GM18499 (cell line): ENCODE measurements at regions not wholly inside any gene's neighbourhood (a gene's known extent, or its start where the extent isn't known, plus 50 kb on each side); places are given as distances from the start of the nearest gene placed in this dataset.

Source experiments
- ATAC-seq: cut with Tn5 transposase; IDR thresholded peaks from one replicate; pipeline ENCODE4 v1.9.1; 2021; ENCODE audit warnings: moderate number of reproducible peaks; ENCODE audit not compliant: insufficient read depth, unreplicated experiment

DNA sequence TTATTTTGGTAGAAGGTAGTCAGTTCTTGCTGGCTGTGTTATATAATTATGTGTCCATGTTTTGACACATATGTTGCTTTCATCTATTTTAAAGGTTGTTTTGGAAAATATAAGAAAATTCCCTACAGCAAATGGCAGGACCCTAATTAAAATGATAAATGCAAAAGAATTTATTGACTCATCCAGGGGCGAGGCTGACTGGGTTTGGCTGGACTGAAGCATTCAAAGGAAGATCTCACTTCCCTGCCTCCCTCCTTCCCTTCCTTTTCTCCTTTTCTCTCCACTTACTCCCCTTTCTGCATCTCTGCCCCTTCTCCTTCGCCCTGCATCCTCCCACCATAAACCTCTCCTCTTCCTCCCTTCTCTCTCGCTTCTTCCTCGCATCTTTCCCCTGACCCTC lies 129.6 kb downstream of the SNAPC1 start:
- ATAC-seq, result no peak

- no peak for ATAC-seq
Observed at GRCh38 chr14:61893371-61893940, 131.2 kb downstream of the SNAPC1 start.

DNA sequence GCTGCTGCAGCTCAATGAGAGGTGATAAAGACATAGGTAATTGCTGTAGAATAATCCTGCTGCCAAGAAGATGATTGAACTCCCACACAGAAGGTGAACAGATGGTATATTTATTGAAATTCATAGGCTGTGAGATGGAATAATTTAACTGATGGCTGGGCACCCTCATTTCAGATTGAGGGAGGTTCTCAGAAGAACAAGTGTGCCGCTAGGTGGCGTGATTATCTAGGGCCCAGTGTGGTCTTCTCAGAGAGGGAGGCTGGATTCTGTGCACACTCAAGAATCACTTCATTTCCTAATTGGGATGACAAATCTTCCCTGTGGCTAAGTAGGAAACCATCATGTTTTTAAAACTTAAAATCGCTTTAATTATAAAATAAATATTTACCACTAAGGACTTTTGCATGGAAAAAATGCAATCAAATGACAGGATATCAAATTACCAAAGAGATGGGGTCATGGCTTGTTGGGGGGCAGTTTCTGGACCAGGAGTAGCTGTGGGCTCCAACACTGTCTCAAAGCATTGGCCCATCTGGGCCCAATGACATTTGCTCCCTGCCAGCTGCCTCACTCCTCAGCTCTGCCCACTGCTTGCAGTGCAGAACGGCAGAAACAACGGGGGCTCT lies 132.3 kb downstream of the SNAPC1 start:
- ATAC-seq, result no peak

- no peak for ATAC-seq
Observed at GRCh38 chr14:61897300-61897699, 135.1 kb downstream of the SNAPC1 start.

GRCh38 chr14:61898568-61898967 lies 136.3 kb downstream of the SNAPC1 start:
- ATAC-seq, result no peak

GRCh38 chr14:61899497-61899896 lies 137.3 kb downstream of the SNAPC1 start:
- no peak for ATAC-seq

- no peak for ATAC-seq
Observed at GRCh38 chr14:61904946-61905345, 142.7 kb downstream of the SNAPC1 start.

DNA sequence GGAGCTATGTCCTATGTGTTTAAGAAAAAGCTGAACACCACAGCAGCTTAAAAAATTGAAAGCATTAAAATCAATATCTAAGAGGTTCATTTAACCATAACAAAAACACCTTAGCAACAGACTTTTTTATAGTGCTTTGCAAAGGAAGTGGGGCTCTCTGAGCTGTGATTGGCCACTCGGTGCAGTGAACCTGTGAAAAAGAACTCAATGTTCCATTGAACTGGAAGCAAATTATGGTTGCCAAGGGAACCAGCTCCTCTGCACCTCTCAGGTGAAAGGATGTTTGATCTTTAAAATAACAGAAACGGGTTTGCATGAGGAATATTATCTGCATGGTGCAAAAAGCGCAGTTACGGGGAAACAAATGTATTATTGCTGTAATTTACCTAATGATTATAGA lies 149.4 kb downstream of the SNAPC1 start:
- no peak for ATAC-seq

- no peak for ATAC-seq
Observed at GRCh38 chr14:61918998-61919397, 156.8 kb downstream of the SNAPC1 start.

DNA sequence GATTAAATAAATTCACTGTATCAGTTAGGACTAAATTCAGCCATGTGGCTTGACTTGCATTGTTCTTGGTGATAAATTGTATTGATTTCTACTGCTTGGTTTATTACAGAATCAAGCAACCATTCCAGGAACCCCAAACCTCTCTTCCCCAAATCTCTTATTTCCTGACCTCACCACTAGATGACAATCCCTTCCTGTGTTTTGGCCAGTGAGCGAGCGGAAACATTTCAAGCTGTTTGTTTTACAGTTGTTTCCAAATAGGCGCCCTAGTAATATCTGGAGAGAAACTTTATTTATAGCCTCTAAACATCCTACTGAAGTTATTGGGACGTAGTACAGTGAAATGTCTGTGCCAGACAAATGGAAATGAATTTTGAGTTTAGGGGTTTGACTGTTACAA lies 161.1 kb downstream of the SNAPC1 start:
- ATAC-seq, result no peak

DNA sequence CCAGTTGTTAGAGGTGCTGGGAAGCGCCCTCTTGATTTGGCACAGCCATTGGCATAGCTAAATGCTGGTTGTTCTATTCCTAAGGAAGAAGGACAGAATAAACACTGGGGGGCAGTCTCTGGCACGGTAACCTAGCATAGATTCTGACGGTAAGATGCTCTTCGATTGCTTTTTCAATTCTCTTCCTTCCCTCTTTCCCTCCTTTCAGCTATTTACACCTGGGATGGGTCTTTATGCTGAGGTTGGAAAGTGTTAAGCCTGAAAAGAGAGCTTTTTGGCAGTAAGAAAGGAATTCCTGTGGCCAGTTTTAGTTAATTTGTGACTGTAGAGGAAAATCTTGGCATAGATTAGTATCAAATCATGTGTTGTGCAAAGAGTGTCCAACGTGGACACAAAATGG lies 162.8 kb downstream of the SNAPC1 start:
- no peak for ATAC-seq

DNA sequence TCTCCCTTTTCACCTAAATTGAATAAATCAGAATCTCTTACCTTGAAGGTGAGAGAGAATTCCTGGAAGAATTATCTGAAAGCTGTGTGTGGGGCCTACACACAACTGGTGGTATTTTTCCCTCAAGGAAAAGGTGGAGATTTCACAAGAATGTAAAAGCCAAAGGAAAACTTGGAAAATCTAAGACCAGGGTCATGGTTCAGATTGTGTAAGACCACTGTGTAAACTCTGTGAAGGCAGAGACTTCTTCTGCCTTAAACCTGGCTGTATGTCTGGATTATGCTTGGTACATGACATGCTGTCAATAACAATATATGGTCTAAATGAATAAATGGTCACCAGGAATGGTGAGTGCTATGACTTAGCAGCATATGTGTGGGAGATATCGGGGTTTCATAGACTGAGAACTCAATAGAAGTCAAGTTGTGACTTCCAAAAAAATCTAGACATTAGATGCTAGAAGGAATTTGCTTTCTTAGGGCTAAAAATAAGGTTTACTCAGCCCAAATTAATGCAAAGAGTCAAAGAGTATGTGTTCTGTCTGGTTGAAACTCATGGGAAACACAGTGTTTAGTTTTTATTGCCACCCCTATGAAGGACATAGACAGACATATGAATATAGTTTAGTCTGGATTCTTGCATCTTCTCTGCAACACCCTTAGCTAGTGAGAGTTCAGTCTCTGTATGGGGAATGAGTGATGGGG lies 163.7 kb downstream of the SNAPC1 start:
- no peak for ATAC-seq

DNA sequence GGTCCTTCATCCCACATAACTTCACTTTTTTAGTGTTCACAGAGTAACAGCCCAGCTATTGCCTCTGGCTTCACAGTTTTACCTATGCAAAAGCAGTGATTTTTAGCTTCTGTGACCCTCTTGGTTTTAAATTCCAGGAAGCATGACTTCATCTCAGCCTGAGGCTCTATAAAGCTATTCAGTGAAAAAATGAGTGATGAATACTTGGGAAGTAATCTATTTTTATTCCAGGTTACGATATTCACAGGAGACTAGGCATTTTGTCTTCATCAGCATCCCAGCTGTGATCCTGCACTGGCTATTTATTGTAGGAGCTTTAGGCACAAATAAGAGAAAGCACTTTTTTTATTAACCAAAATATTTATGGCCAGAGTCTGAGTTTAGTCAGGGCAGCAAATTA lies 164.8 kb downstream of the SNAPC1 start:
- no peak for ATAC-seq

DNA sequence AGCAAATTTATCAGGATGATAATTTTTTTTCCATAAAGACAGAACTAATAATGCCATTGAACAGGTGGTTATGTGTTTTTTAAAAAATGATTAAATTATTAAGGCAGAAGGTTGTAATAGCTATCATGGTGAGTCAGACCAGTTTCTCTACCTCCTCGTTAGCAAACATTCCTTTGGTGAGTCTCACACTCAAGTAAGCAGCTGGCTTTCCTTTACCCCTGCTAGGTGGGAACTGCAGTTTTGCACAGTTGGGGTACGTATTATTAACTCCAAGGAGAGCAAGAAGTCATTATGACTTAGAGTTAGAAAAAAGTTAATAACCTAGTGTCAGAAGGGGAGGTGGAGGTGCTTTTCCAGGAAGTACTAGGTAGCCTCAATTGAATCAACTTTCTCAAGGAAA lies 165.3 kb downstream of the SNAPC1 start:
- no peak for ATAC-seq

DNA sequence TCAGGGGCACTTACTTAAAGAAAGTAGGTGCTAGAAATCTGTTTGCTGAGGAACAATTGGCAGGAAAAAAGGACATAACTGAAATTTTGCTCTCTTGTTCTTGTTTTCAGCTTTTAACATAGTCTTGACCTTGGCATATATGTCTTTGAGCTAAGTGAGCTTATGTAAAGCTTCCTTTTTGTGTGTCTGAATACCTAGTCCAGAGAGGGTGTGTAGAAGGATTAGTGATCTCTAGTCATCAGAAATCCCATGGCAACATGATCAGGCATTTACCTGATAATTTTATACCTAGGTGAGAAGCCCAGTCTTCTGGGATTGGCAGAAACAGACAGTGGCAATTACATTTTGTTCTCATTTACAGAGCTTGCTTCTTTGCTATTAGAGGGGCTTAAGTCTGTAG lies 166.1 kb downstream of the SNAPC1 start:
- ATAC-seq, result no peak

DNA sequence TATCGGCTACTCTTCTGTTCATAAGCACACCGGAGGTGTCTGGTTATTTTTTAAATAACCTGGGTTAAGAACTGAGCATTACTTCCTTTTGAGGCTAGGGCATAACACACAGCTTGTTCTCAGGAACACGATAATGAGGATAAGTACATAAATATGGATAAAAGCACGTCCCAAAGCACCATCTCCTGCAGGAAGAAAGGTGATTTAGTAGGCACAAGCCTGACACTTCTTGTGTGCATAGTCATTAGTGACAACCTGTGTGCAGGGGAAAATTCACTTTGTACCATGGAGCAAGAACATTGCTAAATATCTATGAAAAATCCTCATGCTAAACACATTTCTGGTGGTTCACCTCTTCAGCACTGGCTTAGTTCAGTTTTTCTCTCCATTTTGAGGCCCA lies 166.5 kb downstream of the SNAPC1 start:
- ATAC-seq, result no peak

- ATAC-seq, result no peak
Observed at GRCh38 chr14:61929651-61930050, 167.4 kb downstream of the SNAPC1 start.

DNA sequence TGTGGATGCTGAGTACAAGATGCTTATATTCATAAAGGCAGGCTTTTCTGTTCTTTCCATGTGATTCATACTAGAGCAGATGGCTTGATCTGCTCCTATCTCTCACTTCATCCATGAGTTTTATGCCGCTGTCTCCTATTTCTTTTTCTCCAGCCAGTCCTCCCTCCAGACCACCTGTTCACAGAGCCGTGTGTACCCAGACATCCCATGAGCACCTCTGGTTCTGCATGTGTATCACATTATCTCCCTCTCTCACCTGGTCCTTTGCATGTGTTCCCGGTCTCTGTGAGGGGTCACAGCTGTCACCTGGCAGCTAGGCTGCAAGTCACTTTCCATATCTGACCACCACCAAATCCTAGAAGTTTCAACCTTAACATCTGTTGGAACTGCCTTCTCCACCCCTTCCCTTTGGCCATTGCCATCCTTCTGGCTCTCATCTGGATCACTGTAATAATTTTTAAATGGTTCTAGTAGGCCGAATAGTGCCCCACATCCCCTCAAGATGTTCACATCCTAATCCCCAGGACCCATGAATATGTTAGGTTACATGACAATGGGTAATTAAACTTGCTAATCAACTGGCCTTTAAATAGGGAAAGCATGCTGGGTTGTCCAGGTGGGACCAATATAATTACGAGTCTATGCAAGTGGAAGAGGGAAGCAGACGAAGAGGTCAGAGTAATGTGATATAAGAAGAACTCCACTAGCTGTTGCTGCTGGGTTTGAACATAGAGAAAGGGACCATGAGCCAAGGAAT lies 168.1 kb downstream of the SNAPC1 start:
- ATAC-seq, result no peak

DNA sequence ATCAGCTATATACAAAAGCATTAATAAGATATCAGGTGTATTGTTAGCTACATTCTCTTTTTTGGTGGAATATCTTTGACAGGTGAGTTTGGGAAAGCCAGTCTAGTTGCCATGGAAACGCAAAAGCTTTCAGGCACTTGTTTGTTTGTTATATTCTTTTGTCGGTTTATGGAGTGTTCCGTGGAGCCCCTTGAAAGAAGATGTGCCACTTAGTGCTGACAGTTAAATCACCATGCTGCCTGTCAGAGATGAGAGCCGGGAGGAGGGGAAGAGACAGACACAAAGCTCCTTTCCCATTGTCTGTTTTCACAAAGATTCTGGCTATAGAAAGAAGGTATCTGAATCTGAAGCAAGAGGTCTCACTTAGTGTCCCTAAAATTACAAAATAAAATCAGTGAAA lies 170.8 kb downstream of the SNAPC1 start:
- ATAC-seq, result no peak

DNA sequence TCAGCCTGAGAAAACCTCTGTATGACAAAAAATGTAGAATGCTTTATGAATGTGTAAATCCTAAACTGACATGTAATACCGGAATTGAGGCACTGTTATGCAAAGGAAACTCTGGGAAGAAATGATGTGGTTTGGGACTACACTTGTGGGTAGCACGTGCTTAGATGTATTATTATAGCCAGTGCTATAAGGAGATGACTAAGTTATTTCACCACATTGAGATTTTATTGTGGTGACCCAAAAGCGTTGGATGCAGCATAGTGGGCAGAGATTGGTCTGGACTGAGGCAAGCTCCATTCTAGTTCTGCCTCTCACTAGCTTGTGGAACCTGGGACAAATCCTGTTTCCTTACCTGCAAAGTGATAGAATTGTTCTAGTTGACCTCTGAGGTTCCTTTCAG lies 172.2 kb downstream of the SNAPC1 start:
- ATAC-seq, result no peak

- no peak for ATAC-seq
Observed at GRCh38 chr14:61939776-61940175, 177.6 kb downstream of the SNAPC1 start.
